Gastroesophageal sphincter (tissue), 3 donors: ENCODE measurements at regions not wholly inside any gene's neighbourhood (a gene's known extent, or its start where the extent isn't known, plus 50 kb on each side); places are given as distances from the start of the nearest gene placed in this dataset.
"Not testable (repeated sequence)": the region's sequence is repeated elsewhere in the genome, so short reads cannot be mapped to it uniquely, and the experiment has no call there.

Source experiments
- EP300 ChIP-seq: sonication (generic); formaldehyde crosslinking; IDR thresholded peaks from one replicate; pipeline ENCODE4 v1.6.1; 2017; ENCODE audit warnings: antibody characterized with exemption, mild to moderate bottlenecking
- POLR2A ChIP-seq, 2 donors: fragments of 450-650 bp; IDR thresholded peaks; one replicate each; pipeline ENCODE4 v1.6.1; 2017; ENCODE audit warnings: antibody characterized with exemption in 2 of 2, mild to moderate bottlenecking in 2 of 2, moderate library complexity in 1 of 2
- POLR2AphosphoS5 ChIP-seq: sonication (generic); formaldehyde crosslinking; IDR thresholded peaks from one replicate; pipeline ENCODE4 v1.6.1; 2017; ENCODE audit warnings: antibody characterized with exemption
- TF ChIP-seq, protein P1 (sequence below), 4 experiments: fragments of 200-600 bp in 2 of 4; fragments of 450-650 bp in 2 of 4; sonication (generic) in 1 of 4; IDR thresholded peaks; one replicate each; pipeline ENCODE4 v1.5.1; 2017 to 2019; ENCODE audit warnings: antibody characterized with exemption in 4 of 4, mild to moderate bottlenecking in 2 of 4, moderate library complexity in 2 of 4

DNA sequence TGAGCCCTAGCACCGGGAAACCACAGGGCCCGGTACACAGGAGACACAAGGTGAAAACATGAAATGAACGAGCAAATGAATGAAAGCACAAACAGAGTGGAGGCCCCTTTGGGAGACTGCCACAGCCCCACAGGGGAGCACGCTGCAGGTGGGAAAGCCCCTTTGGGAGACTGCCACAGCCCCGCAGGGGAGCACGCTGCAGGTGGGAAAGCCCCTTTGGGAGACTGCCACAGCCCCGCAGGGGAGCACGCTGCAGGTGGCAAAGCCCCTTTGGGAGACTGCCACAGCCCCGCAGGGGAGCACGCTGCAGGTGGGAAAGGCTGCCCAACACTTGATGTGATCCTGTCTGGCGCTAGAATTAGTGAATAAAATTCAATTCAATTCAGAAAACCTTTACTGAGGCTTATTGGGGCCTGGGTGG is 623.0 kb downstream of the UQCRFS1 start:
- TF ChIP-seq, protein P1, sequence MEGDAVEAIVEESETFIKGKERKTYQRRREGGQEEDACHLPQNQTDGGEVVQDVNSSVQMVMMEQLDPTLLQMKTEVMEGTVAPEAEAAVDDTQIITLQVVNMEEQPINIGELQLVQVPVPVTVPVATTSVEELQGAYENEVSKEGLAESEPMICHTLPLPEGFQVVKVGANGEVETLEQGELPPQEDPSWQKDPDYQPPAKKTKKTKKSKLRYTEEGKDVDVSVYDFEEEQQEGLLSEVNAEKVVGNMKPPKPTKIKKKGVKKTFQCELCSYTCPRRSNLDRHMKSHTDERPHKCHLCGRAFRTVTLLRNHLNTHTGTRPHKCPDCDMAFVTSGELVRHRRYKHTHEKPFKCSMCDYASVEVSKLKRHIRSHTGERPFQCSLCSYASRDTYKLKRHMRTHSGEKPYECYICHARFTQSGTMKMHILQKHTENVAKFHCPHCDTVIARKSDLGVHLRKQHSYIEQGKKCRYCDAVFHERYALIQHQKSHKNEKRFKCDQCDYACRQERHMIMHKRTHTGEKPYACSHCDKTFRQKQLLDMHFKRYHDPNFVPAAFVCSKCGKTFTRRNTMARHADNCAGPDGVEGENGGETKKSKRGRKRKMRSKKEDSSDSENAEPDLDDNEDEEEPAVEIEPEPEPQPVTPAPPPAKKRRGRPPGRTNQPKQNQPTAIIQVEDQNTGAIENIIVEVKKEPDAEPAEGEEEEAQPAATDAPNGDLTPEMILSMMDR (IDR thresholded peaks at IDR 0.05) = not testable (repeated sequence)
- not testable (repeated sequence) for TF ChIP-seq POLR2AphosphoS5; POLR2A (IDR thresholded peaks at IDR 0.05); EP300
